ENCODE measurements at regions not wholly inside any gene's neighbourhood (a gene's known extent, or its start where the extent isn't known, plus 50 kb on each side); places are given as distances from the start of the nearest gene placed in this dataset.
"Not testable (repeated sequence)": the region's sequence is repeated elsewhere in the genome, so short reads cannot be mapped to it uniquely, and the experiment has no call there.

- DNase-seq: no peak
Observed at GRCh38 chr7:20521243-20521642, 94.2 kb upstream of the ABCB5 start.

GRCh38 chr7:20529260-20529659, 86.2 kb upstream of the ABCB5 start:
- DNase-seq: no peak

GRCh38 chr7:20532890-20533289, 82.6 kb upstream of the ABCB5 start:
- no peak for DNase-seq

- no peak for DNase-seq
Observed at GRCh38 chr7:20534543-20534942, 80.9 kb upstream of the ABCB5 start.

- DNase-seq: no peak
Observed at GRCh38 chr7:20535541-20535940, 79.9 kb upstream of the ABCB5 start.

- DNase-seq: no peak
Observed at GRCh38 chr7:20539201-20539600, 76.3 kb upstream of the ABCB5 start.

- no peak for DNase-seq
Observed at GRCh38 chr7:20541608-20542349, 73.7 kb upstream of the ABCB5 start.

GRCh38 chr7:20542594-20542993, 72.9 kb upstream of the ABCB5 start:
- DNase-seq: no peak

- no peak for DNase-seq
Observed at GRCh38 chr7:20543500-20543899, 72.0 kb upstream of the ABCB5 start.

GRCh38 chr7:20545016-20545415, 70.5 kb upstream of the ABCB5 start:
- no peak for DNase-seq

- not testable (repeated sequence) for DNase-seq
Observed at GRCh38 chr7:20546958-20547357, 68.5 kb upstream of the ABCB5 start.

GRCh38 chr7:20554072-20554471, 61.4 kb upstream of the ABCB5 start:
- DNase-seq: no peak

GRCh38 chr7:20556091-20556490, 59.4 kb upstream of the ABCB5 start:
- DNase-seq: no peak

GRCh38 chr7:20557116-20557515, 58.4 kb upstream of the ABCB5 start:
- no peak for DNase-seq

GRCh38 chr7:20558963-20559716, 56.3 kb upstream of the ABCB5 start:
- DNase-seq: no peak

- DNase-seq: no peak
Observed at GRCh38 chr7:20559883-20560282, 55.6 kb upstream of the ABCB5 start.

- DNase-seq: no peak
Observed at GRCh38 chr7:20560325-20561180, 54.9 kb upstream of the ABCB5 start.

- no peak for DNase-seq
Observed at GRCh38 chr7:20561466-20561865, 54.0 kb upstream of the ABCB5 start.

- DNase-seq: no peak
Observed at GRCh38 chr7:20561908-20562307, 53.6 kb upstream of the ABCB5 start.

- DNase-seq: no peak
Observed at GRCh38 chr7:20562461-20562860, 53.0 kb upstream of the ABCB5 start.

Data from retina (tissue), 1 donor.